ENCODE measurements at regions not wholly inside any gene's neighbourhood (a gene's known extent, or its start where the extent isn't known, plus 50 kb on each side); places are given as distances from the start of the nearest gene placed in this dataset.

- no peak for DNase-seq (ENCODE audit: low spot score)
Observed at GRCh38 chr2:149915151-149915550, 327.6 kb upstream of the MMADHC start.

GRCh38 chr2:149908726-149909683, 321.4 kb upstream of the MMADHC start:
- DNase-seq (ENCODE audit: low spot score), result no peak

- DNase-seq (ENCODE audit: low spot score), result no peak
Observed at GRCh38 chr2:149906886-149907285, 319.3 kb upstream of the MMADHC start.

GRCh38 chr2:149904352-149905175, 317.0 kb upstream of the MMADHC start:
- no peak for DNase-seq (ENCODE audit: low spot score)

GRCh38 chr2:149903626-149904025, 316.1 kb upstream of the MMADHC start:
- DNase-seq (ENCODE audit: low spot score), result no peak

GRCh38 chr2:149902081-149902480, 314.5 kb upstream of the MMADHC start:
- no peak for DNase-seq (ENCODE audit: low spot score)

- DNase-seq (ENCODE audit: low spot score), result no peak
Observed at GRCh38 chr2:149901231-149901859, 313.8 kb upstream of the MMADHC start.

GRCh38 chr2:149899390-149899789, 311.8 kb upstream of the MMADHC start:
- no peak for DNase-seq (ENCODE audit: low spot score)

- peak; percentile 18 for DNase-seq (ENCODE audit: low spot score)
Observed at GRCh38 chr2:149894760-149895159, 307.2 kb upstream of the MMADHC start.

- DNase-seq (ENCODE audit: low spot score), result no peak
Observed at GRCh38 chr2:149894226-149894625, 306.7 kb upstream of the MMADHC start.

- DNase-seq (ENCODE audit: low spot score), result no peak
Observed at GRCh38 chr2:149892563-149892962, 305.0 kb upstream of the MMADHC start.

GRCh38 chr2:149885946-149886345, 298.4 kb upstream of the MMADHC start:
- no peak for DNase-seq (ENCODE audit: low spot score)

- DNase-seq (ENCODE audit: low spot score), result no peak
Observed at GRCh38 chr2:149885468-149885867, 297.9 kb upstream of the MMADHC start.

GRCh38 chr2:149884871-149885270, 297.3 kb upstream of the MMADHC start:
- DNase-seq (ENCODE audit: low spot score), result no peak

- no peak for DNase-seq (ENCODE audit: low spot score)
Observed at GRCh38 chr2:149877913-149878312, 290.3 kb upstream of the MMADHC start.

GRCh38 chr2:149877074-149877473, 289.5 kb upstream of the MMADHC start:
- no peak for DNase-seq (ENCODE audit: low spot score)

GRCh38 chr2:149873936-149874335, 286.4 kb upstream of the MMADHC start:
- DNase-seq (ENCODE audit: low spot score), result no peak

- DNase-seq (ENCODE audit: low spot score), result no peak
Observed at GRCh38 chr2:149872638-149873150, 285.1 kb upstream of the MMADHC start.

GRCh38 chr2:149872041-149872440, 284.5 kb upstream of the MMADHC start:
- no peak for DNase-seq (ENCODE audit: low spot score)

- DNase-seq (ENCODE audit: low spot score), result no peak
Observed at GRCh38 chr2:149871091-149871885, 283.7 kb upstream of the MMADHC start.

- no peak for DNase-seq (ENCODE audit: low spot score)
Observed at GRCh38 chr2:149863227-149863626, 275.7 kb upstream of the MMADHC start.
